Gastrocnemius medialis (tissue), 4 donors: ENCODE measurements at regions not wholly inside any gene's neighbourhood (a gene's known extent, or its start where the extent isn't known, plus 50 kb on each side); places are given as distances from the start of the nearest gene placed in this dataset.

Experiments used
- POLR2A ChIP-seq, 2 donors: fragments of 450-650 bp; IDR thresholded peaks; one replicate each; pipeline ENCODE4 v1.6.1; 2017; ENCODE audit warnings: antibody characterized with exemption in 2 of 2, mild to moderate bottlenecking in 2 of 2, moderate library complexity in 2 of 2
- TF ChIP-seq, protein P1 (sequence below), 5 experiments: fragments of 450-650 bp in 3 of 5; fragments of 200-600 bp in 2 of 5; sonication (generic) in 2 of 5; IDR thresholded peaks in 4 of 5; conservative IDR thresholded peaks in 1 of 5; 1 replicate in 4 of 5; 2 replicates in 1 of 5; pipeline ENCODE4 v1.5.1; 2016 to 2019; ENCODE audit warnings: antibody characterized with exemption in 5 of 5, mild to moderate bottlenecking in 3 of 5, moderate library complexity in 3 of 5

DNA sequence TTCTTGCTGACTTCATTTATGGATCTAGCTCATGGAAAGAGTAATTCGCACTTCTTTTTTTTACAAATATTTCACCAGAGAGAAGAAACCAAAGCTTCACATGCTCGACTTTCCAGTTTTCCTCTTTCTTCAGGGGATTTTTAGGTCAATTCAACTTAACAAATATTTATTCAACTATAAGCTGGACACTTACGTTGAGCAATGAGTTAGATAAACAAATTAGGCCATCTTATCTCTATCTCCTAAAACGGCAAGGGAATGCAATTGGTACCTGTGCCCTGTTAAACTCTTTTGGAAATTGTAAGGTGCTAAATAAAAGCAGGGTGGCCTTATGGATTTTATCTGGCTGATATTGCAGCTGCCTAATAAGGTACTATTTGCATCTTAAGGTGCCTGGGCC, 145.1 kb upstream of the RAI14 start:
- no peak for TF ChIP-seq POLR2A (IDR thresholded peaks at IDR 0.05)
- TF ChIP-seq, protein P1, sequence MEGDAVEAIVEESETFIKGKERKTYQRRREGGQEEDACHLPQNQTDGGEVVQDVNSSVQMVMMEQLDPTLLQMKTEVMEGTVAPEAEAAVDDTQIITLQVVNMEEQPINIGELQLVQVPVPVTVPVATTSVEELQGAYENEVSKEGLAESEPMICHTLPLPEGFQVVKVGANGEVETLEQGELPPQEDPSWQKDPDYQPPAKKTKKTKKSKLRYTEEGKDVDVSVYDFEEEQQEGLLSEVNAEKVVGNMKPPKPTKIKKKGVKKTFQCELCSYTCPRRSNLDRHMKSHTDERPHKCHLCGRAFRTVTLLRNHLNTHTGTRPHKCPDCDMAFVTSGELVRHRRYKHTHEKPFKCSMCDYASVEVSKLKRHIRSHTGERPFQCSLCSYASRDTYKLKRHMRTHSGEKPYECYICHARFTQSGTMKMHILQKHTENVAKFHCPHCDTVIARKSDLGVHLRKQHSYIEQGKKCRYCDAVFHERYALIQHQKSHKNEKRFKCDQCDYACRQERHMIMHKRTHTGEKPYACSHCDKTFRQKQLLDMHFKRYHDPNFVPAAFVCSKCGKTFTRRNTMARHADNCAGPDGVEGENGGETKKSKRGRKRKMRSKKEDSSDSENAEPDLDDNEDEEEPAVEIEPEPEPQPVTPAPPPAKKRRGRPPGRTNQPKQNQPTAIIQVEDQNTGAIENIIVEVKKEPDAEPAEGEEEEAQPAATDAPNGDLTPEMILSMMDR (IDR thresholded peaks at IDR 0.05 in 4 of 5, conservative IDR thresholded peaks at IDR 0.05 in 1 of 5) = no peak
